ENCODE measurements at regions not wholly inside any gene's neighbourhood (a gene's known extent, or its start where the extent isn't known, plus 50 kb on each side); places are given as distances from the start of the nearest gene placed in this dataset.

GRCh38 chr10:132486539-132487121 lies 51.0 kb upstream of the INPP5A start:
- no peak for DNase-seq

GRCh38 chr10:132487241-132488135 lies 50.1 kb upstream of the INPP5A start:
- DNase-seq = no peak
